ENCODE measurements at regions not wholly inside any gene's neighbourhood (a gene's known extent, or its start where the extent isn't known, plus 50 kb on each side); places are given as distances from the start of the nearest gene placed in this dataset.
"Not testable (repeated sequence)": the region's sequence is repeated elsewhere in the genome, so short reads cannot be mapped to it uniquely, and the experiment has no call there.

DNA sequence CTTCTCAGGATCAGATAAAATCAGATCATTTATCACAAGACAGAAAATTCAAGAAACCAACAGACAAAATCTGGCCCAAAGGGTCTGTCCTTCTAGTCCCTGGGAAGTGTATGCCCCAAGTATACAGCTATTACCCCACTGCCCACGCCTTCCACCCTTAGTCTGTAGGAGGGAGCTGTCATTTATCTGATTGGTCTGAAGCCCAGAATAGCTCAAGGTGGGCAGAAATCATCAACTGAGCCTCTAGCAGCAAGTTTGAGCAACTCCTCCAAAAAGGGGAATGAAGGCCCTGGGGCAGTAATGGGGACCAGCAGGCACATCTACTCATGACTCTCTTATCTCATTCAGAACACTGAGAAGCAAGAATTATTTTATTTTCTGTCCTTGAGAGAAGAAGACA, 126.9 kb downstream of the MATN1 start:
- TF ChIP-seq POLR2A (IDR thresholded peaks at IDR 0.05; ENCODE audit: low read length) (no peak), GATA1 (IDR thresholded peaks at IDR 0.05; ENCODE audit: low read depth, low read length) (no peak)

GRCh38 chr1:30589083-30589482, 134.3 kb downstream of the MATN1 start:
- TF ChIP-seq GATA1 (IDR thresholded peaks at IDR 0.05; ENCODE audit: low read depth, low read length) (no peak), POLR2A (IDR thresholded peaks at IDR 0.05; ENCODE audit: low read length) (no peak)
- no peak for DNase-seq

More for the DNA sequence above, 126.9 kb downstream of the MATN1 start:
- DNase-seq, result no peak

GRCh38 chr1:30588311-30589073, 134.9 kb downstream of the MATN1 start:
- TF ChIP-seq GATA1 (IDR thresholded peaks at IDR 0.05; ENCODE audit: low read depth, low read length) (no peak), POLR2A (IDR thresholded peaks at IDR 0.05; ENCODE audit: low read length) (no peak)
- no peak for DNase-seq

GRCh38 chr1:30586671-30587070, 136.7 kb downstream of the MATN1 start:
- DNase-seq, result no peak
- no peak for TF ChIP-seq POLR2A (IDR thresholded peaks at IDR 0.05; ENCODE audit: low read length)
- TF ChIP-seq GATA1 (IDR thresholded peaks at IDR 0.05; ENCODE audit: low read depth, low read length), result no peak

- TF ChIP-seq POLR2A (IDR thresholded peaks at IDR 0.05; ENCODE audit: low read length) (no peak), GATA1 (IDR thresholded peaks at IDR 0.05; ENCODE audit: low read depth, low read length) (no peak)
Observed at GRCh38 chr1:30579580-30579979, 143.8 kb downstream of the MATN1 start.

DNA sequence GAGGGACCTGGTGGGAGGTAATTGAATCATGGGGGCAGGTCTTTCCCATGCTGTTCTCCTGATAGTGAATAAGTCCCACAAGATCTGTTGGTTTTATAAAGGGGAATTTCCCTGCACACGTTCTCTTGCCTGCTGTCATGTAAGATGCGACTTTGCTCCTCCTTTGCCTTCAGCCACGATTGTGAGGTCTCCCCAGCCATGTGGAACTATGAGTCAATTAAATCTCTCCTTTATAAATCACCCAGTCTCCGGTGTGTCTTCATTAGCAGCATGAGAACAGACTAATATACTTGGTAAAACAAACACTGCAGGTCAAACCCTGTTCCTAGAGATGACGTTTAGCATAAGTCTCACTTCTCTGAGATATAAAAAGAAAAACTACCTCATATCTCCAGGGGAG, 148.3 kb downstream of the MATN1 start:
- no peak for DNase-seq

More at GRCh38 chr1:30579580-30579979, 143.8 kb downstream of the MATN1 start:
- no peak for DNase-seq

DNA sequence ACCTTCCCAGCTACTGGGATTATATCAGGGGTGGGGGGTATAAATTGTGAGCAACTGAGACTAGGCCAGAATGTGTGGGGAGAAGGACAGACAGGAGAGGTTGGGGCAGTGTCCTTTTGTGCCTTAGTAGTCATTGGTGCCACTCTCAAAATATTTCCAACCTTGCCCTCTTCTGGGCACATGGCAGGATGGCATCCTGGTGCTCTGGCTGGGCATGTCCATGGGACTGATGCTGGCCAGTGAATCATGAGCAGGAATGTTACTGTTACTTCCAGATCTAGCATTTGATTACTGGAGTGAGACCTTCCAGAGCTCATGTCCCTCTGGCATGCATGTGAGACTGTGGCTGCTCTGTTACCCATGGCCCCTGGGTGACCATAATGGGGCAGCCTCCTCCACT, 151.2 kb downstream of the MATN1 start:
- no peak for TF ChIP-seq POLR2A (IDR thresholded peaks at IDR 0.05; ENCODE audit: low read length)
- TF ChIP-seq GATA1 (IDR thresholded peaks at IDR 0.05; ENCODE audit: low read depth, low read length), result no peak
- DNase-seq, result no peak

More for the DNA sequence above, 148.3 kb downstream of the MATN1 start:
- TF ChIP-seq POLR2A (IDR thresholded peaks at IDR 0.05; ENCODE audit: low read length) (no peak), GATA1 (IDR thresholded peaks at IDR 0.05; ENCODE audit: low read depth, low read length) (no peak)

- DNase-seq, result no peak
- TF ChIP-seq POLR2A (IDR thresholded peaks at IDR 0.05; ENCODE audit: low read length), result no peak
- TF ChIP-seq GATA1 (IDR thresholded peaks at IDR 0.05; ENCODE audit: low read depth, low read length), result no peak
Observed at GRCh38 chr1:30571380-30571779, 152.0 kb downstream of the MATN1 start.

- no peak for TF ChIP-seq POLR2A (IDR thresholded peaks at IDR 0.05; ENCODE audit: low read length)
- no peak for TF ChIP-seq GATA1 (IDR thresholded peaks at IDR 0.05; ENCODE audit: low read depth, low read length)
Observed at GRCh38 chr1:30569384-30569783, 154.0 kb downstream of the MATN1 start.

DNA sequence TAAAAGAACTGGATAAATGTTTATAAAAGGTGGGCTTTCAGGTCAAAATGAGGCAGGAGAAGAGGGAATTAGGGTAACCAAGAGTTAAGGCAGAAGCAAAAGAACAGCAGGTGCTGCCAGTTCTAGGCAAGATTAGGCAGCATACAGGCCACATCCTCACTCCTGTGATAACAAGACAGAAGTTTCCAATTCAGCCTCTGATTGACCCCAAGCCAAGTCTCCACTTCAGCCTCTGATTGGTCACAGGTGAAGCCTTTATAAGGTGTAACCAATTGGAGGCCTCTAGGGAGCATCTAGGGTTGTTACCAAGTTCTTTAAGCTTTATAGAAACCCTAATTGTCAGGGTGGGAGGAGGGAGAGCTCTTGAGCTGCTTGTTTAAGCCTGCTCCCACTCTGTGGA, 160.8 kb downstream of the MATN1 start:
- TF ChIP-seq POLR2A (IDR thresholded peaks at IDR 0.05; ENCODE audit: low read length), result no peak
- no peak for TF ChIP-seq GATA1 (IDR thresholded peaks at IDR 0.05; ENCODE audit: low read depth, low read length)
- no peak for DNase-seq

More at GRCh38 chr1:30569384-30569783, 154.0 kb downstream of the MATN1 start:
- no peak for DNase-seq

DNA sequence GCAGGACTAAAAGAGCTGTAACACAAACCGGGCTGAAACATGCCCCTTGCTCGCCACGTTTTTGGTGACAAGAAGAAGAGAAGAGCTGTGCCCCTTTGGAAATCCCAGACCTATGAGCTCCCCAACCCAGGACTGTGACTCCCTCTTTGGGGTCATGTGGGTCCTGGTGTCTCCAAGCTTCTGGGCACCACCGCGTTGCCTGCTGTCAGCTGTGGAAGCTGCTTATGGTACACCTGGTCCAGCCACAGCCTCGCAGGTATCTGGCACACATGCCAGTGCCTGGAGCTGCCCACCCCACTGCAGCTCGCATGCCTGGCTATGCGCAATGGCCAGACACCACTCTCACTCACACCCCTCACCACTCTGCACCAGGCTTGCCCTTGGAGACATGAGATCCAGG, 171.8 kb downstream of the MATN1 start:
- TF ChIP-seq POLR2A (IDR thresholded peaks at IDR 0.05; ENCODE audit: low read length) (no peak), GATA1 (IDR thresholded peaks at IDR 0.05; ENCODE audit: low read depth, low read length) (no peak)
- DNase-seq, result no peak

- DNase-seq, result no peak
- no peak for TF ChIP-seq GATA1 (IDR thresholded peaks at IDR 0.05; ENCODE audit: low read depth, low read length)
- no peak for TF ChIP-seq POLR2A (IDR thresholded peaks at IDR 0.05; ENCODE audit: low read length)
Observed at GRCh38 chr1:30550365-30551220, 172.8 kb downstream of the MATN1 start.

- not testable (repeated sequence) for DNase-seq
Observed at GRCh38 chr1:30549872-30550271, 173.5 kb downstream of the MATN1 start.

- no peak for DNase-seq
- TF ChIP-seq POLR2A (IDR thresholded peaks at IDR 0.05; ENCODE audit: low read length), result no peak
- no peak for TF ChIP-seq GATA1 (IDR thresholded peaks at IDR 0.05; ENCODE audit: low read depth, low read length)
Observed at GRCh38 chr1:30548294-30548693, 175.1 kb downstream of the MATN1 start.

GRCh38 chr1:30547326-30547725, 176.1 kb downstream of the MATN1 start:
- not testable (repeated sequence) for DNase-seq

All from erythroblast (primary cell).